GM10266 (cell line): ENCODE measurements at regions not wholly inside any gene's neighbourhood (a gene's known extent, or its start where the extent isn't known, plus 50 kb on each side); places are given as distances from the start of the nearest gene placed in this dataset.

Experiments
- DNase-seq: peaks from one replicate; pipeline ENCODE4 v3.0.0; 2012; ENCODE audit errors: extremely low spot score
- CTCF ChIP-seq: IDR thresholded peaks from 2 replicates; pipeline ENCODE4 v1.5.1; 2012; ENCODE audit warnings: mild to moderate bottlenecking, low read depth; ENCODE audit not compliant: control insufficient read depth, insufficient read depth; ENCODE audit errors: missing control alignments

DNA sequence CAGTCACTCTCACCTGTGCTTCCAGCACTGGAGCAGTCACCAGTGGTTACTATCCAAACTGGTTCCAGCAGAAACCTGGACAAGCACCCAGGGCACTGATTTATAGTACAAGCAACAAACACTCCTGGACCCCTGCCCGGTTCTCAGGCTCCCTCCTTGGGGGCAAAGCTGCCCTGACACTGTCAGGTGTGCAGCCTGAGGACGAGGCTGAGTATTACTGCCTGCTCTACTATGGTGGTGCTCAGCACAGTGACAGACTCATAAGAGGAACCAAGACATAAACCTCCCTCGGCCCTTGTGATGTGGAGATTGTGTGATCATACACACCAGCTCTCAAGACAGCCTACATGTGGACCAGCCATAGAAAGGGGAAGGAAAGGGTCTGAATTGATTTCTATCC, 113.3 kb downstream of the ZNF280B start:
- TF ChIP-seq CTCF: no peak
- no peak for DNase-seq

GRCh38 chr22:22396741-22397291, 111.7 kb downstream of the ZNF280B start:
- no peak for TF ChIP-seq CTCF
- no peak for DNase-seq

DNA sequence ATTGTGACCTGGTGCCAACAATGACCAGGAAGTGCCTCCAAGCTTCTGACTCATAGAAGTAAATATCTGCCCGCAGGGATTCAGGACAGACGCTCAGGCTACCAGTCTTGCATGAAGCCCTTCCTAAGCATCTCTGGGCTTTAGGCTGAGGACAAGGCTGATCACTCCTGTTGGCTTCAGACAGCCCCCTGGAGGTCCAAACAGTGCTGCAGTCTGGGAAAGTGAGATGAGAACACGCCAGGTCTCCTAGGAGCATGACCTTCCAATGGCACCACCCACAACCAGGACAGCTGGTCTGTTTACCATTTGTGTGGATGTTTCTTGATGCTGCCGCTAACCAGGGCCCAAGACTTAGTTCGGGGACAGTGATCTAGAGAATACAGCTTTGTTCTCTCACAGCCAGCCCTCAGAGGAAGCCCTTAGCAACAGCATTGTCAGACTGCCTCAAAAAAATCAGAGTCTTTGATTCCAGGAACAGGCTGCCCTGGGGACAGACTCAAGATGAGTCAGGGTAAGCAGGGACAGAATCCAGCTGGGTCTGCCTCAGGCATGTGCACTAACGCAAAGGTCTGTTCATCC, 111.2 kb downstream of the ZNF280B start:
- no peak for TF ChIP-seq CTCF
- no peak for DNase-seq

- TF ChIP-seq CTCF: no peak
- no peak for DNase-seq
These were observed 110.5 kb downstream of the ZNF280B start for GRCh38 chr22:22397875-22398524.

DNA sequence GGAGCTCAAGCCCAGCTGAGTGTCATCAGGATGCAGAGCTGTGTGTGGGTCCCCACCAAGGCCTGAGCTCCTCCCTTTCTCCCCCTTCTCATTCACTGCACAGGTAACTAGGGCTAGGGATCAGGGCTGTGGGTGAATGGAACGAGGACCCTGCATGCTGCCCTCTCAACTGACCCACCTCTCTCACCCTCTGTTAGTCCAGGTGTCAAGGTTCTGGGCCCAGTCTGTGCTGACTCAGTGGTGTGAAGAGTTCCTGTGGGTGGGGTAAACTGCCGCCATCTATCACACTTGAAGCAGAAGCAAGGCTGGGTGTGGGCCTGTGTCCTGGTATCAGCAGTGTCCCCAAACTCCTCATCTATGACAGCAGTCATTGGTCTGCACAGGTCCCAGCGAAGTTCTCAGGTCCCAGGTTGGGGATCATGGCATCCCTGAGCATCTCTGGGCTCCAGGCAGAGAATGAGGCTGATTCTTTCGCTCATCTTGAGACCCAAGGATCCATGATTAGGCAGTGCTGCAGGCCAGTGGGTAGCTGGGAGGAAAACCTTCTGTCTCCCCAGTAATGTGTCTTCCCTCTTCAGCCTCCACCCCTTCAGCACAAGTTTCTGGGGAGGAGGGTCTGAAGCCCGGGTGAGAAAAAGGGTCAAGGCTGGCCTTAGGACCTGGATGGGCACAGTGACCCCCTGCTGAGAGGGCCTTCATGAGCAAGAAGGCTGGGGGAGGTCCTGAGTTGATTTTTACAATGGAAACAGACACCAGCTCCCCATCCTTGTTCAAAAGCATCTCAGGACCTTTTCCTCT, 109.8 kb downstream of the ZNF280B start:
- DNase-seq: no peak
- no peak for TF ChIP-seq CTCF

- TF ChIP-seq CTCF: no peak
These were observed 108.4 kb downstream of the ZNF280B start for GRCh38 chr22:22400099-22400498.

More at GRCh38 chr22:22400099-22400498, 108.4 kb downstream of the ZNF280B start:
- DNase-seq: no peak
